NCI-H446 treated with DMSO at 0.1 percent for 48 hours (cell line): ENCODE measurements at regions not wholly inside any gene's neighbourhood (a gene's known extent, or its start where the extent isn't known, plus 50 kb on each side); places are given as distances from the start of the nearest gene placed in this dataset.
"Not testable (repeated sequence)": the region's sequence is repeated elsewhere in the genome, so short reads cannot be mapped to it uniquely, and the experiment has no call there.

ENCODE experiments used
- DNase-seq: peaks from one replicate; lab custom pipeline; 2025; lab: John Stamatoyannopoulos, UW

DNA sequence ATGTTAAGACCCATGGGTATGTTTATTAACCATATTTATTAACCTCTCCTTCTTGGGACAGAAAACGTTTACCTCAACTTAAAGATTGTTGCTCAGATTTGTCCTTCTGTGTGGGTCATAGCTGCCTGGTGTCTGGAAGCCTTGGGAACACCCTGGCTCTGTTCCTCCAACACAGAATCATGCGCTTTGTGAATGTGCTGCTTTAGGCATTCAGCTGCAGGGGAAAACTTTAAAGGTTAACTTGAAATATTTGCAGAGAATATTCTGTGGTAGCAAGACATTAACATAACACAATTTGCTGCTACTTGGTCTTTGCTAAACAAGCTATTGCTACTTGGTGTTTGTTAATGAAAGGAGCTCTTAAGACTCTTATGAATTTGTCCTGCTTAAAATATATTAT lies 50.5 kb upstream of the THOC3 start:
- DNase-seq, result not testable (repeated sequence)

DNA sequence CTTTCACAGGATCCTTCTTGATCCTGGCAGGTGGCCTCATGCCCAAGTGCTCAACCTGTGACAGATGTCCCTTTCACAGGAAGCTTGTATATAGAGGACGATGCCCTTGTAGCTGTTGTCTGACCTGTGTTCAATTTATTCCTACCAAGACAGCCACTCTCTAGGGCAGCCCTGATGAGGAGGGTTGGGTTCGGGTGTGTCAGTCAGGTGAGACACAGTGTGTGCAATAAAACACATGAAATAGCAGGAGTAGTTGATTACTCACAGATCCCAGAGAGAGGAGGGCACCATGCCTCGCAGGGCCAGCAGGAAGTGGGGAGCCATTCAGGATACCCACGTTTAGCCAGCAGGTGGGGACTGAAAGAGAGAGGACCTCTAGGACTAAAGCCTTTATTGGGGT lies 52.7 kb upstream of the THOC3 start:
- DNase-seq, result not testable (repeated sequence)

DNA sequence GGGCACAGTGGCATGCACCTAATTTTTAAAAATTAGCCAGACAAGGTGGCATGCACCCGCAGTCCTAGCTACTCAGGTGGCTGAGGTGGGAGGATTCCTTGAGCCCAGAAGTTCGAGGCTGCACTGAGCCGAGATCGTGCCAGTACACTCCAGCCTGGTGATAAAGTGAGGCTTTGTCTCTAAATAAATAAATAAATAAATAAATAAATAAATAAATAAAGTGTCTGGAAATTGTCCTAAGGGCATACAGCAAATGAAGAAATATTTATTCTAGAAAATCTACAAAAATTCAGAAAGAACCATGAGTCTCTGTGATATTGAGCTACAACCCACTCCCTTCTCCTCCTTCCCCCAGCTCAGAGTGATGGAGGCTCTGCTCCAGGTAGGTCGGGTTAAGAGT lies 55.4 kb upstream of the THOC3 start:
- not testable (repeated sequence) for DNase-seq

DNA sequence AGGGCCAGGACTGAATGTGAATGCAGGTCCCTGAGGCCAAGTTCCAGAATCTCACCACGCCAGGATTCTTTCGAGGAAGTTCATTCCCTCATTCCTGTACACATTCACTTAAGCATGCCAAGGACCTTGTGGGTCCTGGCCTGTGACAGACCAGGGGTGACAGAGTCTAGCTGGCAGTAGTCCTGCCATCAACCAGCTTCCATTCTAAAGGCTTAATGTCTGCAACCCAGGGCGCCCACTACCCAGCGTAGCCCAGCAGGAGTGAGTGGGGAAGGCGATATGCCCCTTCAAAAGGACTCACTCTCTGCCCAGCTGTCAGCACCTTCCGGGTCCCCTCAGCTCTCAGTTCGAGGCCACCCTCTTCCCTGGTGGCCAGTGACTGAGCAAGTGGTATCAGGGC lies 61.3 kb upstream of the THOC3 start:
- DNase-seq, result not testable (repeated sequence)

DNA sequence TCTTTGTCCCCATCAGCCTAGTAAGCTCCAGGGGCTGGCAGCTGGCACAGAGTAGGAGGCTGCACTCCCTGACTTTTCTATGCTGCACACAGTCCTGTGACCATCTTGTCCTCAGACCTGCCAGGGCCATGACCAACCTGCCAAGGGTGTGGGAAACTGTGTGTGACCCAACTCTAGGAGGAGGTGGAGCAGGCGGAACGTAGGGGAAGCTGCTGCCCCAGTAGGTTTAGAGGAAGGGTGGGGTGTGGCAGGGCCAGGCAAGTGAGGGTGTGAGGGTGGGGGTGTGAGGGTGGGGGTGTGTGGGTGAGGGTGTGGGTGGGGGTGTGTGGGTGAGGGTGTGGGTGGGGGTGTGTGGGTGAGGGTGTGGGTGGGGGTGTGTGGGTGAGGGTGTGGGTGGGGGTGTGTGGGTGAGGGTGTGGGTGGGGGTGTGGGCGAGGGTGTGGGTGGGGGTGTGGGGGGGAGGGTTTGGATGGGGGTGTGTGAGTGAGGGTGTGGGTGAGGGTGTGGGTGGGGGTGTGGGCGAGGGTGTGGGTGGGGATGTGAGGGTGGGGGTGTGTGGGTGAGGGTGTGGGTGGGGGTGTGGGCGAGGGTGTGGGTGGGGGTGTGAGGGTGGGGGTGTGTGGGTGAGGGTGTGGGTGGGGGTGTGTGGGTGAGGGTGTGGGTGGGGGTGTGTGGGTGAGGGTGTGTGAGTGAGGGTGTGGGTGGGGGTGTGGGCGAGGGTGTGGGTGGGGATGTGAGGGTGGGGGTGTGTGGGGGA lies 62.4 kb upstream of the THOC3 start:
- not testable (repeated sequence) for DNase-seq

DNA sequence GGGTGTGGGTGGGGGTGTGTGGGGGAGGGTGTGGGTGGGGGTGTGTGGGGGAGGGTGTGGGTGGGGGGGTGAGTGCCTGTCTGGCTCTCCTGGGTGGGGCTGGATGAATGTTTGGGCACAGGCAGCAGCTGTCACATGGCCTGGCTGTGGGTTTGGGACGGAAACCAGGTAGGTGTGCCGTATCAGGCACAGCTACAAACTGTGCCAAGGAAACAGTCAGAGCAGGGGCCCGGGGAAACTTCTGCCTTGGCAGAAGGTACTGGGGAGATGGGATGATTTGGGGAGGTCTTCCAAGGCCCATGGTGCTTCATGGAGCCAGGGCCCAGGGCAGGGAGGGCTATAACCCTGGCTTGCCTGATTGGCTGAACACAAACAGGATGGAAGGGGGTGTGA lies 63.0 kb upstream of the THOC3 start:
- DNase-seq, result not testable (repeated sequence)

DNA sequence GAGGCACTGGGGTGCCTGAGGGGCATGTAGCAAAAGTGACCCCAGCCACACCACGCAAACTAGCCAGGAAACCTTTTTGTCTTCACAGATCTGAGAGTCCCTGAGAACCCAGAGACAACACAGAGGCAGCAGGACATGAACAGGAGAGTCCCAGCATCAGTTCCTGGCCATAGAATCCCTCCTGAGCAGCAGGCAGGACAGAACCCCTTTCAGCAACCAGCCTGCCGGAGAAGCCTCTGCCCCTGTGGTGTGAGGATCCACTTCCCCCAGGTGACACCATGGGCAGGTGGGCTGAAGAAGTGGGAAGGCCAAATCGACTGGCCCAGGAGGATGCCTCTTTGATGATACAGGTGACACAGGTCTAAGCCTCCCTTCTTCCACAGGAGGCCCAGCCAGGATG lies 65.1 kb upstream of the THOC3 start:
- not testable (repeated sequence) for DNase-seq

DNA sequence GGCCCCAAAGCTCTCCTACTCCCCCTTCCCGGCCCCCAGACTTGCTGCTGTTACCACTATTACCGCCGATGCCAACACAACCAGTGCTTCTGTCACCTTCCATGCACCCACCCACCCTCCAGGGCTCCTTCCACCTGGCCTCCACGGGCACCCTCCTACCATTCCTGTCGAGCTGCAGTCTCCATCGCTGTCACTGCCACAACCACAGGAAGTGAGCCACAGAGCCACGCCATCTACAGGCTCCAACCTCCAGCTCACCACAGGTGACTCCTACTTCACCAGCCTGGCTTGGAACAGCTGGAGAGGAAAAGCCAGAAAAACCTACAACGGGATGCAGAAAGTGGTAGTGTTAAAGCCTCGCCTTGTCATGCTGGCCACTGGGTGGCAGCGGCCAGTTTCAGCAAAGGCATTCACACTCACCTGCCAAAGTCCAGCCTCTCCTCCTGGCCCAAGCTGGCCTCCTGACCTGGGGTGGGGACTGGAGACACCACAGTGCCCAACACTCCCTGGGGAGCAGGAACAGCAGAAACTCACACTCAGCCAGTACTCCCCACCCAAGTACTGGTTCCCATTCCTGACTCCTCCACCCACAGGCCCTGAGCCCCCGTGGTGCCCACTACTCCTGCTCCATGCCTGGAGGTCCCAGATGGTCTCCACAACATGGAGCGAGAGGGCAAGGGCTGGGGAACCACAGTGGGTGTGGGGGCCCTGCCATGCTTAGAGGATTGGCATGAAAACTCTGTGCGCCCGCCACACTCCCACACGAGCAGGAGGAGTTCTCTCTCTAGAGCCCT lies 66.5 kb upstream of the THOC3 start:
- not testable (repeated sequence) for DNase-seq

DNA sequence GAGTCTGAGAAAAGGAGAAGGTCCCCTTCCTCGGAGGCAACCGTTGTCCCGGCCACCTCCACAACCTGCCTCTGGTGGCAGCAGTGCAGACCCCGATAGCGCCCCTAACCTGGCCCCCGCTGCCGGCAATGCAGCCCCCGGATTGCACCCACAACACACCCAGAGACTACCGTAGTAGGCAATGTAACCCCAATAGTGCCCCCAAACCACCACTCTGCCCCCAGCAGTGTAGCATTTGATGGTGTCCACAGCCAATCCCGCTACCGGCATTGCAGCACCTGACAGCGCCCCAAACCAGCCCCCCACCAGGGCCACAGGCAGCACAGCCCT lies 67.1 kb upstream of the THOC3 start:
- not testable (repeated sequence) for DNase-seq

DNA sequence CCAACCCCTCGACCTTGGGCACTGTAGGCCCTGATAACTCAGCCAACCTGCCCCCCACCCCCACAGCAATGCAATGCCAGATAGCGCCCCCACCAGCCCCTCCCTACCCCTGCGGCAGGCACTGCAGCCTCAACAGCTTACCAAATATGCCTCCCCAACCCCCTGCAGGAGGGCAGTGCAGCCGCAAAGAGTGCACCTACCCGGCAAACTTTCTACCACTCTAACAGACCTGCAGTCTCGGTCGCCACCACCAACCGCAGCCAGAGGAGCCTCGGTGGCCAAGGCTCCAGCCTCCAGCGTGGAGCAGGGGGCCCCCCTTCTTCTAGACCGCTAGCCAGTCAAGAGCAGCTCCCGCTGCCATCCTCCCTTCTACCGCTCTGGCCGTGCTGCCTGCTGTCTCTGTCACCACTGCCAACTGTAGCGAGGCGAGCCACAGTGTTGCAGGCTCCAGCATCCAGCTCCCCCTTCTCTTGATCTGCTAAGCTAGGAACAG lies 67.7 kb upstream of the THOC3 start:
- not testable (repeated sequence) for DNase-seq

DNA sequence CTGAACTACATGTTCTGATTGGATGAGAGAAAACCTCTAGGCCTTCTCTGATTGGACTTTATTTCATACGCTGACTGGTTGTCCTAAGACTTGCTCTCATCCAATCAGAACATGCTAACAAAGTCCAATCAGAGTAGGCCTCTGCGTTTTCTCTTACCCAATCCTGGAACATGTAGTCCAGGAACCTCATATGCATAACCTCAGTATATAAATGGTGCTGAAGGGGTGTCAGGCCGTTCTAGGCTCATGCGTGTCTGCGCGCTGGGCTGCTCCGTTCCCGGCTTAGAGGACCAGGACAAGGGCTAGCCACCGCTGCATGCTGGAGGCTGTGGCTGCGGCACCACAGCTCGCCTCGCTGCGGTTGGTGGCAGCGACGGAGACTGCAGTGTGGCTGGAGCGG lies 68.3 kb upstream of the THOC3 start:
- not testable (repeated sequence) for DNase-seq

DNA sequence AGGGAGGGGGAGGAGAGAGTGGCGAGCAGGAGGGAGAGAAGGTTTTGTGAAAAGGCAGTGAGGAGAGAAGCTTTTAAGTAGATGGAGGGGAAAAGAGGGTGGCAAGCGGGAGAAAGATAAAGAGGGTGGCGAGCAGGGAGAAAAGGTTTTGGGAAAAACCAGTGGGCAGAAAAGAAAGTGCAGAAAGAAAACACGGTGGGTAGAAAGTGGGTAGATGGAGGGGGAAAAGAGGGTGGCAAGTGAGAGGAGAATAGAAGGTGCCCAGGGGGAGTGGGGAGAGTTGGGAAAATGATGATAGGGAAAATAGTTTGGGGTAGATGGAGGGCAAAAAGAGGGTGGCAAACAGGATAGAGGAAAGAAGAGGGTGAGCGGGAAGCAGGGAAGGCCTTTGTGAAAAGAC lies 69.1 kb upstream of the THOC3 start:
- not testable (repeated sequence) for DNase-seq

DNA sequence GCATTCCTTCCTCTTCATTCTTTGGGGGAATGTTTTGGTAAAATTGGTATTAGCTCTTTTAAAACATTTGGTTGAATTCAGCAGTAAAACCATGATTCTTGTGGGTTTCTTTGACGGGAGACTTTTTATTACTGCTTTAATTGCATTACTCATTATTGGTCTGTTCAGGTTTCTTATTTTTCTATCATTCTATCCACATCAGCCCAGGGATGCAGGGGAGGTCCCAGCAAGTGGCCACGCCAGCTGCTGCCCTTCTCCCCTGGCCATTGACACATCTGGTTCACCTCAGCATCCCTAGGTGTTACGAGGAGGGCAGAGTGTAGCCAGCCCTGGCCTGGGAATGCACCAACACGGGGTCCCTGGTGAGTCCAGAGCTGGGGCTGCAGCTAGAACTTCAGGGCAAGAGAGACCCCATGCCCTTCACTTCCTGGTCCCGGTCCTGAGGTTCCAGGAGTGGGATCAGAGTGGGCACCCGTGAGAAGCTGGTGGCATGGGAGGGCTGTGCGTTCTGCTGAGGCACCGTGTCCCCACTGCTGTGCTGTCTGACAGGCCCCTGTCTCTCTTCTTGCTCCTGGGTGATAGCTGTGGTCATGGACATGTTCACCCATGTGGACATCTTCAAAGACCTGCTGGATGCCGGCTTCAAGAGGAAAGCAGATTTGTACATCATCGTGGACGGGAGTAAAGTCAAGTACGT lies 72.1 kb upstream of the THOC3 start:
- not testable (repeated sequence) for DNase-seq

DNA sequence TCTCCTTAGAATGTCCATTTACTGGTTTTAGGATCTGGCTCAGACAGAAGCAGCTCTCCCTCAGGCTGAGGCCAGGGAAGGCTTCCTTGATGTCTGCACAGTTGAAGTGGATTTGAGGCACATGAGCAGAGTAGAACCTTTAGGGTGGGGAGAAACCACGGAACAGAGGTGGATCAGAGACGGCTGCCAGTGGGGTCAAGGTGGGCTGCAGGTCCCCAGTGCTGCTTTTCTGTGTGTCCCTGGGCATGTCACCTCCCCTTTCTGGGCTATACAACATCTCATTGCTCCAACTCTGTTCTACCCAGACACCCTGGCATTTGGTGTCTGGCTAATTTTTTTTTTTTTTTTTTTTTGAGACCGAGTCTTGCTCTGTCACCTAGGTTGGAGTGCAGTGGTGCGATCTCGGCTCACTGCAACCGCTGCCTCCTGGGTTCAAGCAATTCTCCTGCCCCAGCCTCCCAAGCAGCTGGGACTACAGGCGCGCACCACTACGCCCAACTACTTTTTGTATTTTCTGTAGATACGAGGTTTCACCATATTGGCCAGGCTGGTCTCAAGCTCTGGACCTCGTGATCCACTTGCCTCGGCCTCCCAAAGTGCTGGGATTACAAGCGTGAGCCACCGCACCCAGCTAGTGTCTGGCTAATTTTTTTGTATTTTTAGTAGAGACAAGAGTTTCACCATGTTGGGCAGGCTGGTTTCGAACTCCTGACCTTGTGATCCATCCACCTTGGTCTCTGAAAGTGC lies 73.3 kb upstream of the THOC3 start:
- DNase-seq, result not testable (repeated sequence)

DNA sequence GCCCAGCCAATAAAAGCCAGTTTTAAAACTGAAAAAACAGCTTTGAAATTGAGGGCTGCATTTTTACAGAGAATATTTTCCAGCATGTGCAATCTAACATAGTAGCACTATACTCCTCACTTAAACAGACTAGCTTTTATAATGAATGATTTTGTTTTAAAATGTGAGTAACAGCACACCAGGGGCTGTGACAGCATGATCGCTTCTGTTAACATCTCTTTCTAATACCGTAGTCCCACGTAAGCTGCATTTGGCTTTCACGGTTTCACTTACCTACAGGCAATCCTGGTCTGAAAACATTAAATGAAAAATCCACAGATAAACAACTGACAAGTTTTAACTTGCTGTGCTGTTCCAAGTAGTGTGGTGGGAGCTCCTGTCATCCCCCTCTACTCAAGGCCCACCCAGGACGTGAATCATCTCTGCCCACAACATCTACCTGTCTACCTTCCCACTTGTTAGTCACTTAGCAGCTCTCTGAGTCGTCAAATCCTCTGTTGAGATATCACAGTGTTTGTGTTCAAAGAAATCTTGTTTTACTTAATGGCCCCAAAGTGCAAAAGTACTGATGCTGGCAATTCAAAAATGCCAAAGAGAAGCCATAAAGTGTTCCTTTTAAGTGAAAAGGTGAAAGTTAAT lies 74.0 kb upstream of the THOC3 start:
- not testable (repeated sequence) for DNase-seq

DNA sequence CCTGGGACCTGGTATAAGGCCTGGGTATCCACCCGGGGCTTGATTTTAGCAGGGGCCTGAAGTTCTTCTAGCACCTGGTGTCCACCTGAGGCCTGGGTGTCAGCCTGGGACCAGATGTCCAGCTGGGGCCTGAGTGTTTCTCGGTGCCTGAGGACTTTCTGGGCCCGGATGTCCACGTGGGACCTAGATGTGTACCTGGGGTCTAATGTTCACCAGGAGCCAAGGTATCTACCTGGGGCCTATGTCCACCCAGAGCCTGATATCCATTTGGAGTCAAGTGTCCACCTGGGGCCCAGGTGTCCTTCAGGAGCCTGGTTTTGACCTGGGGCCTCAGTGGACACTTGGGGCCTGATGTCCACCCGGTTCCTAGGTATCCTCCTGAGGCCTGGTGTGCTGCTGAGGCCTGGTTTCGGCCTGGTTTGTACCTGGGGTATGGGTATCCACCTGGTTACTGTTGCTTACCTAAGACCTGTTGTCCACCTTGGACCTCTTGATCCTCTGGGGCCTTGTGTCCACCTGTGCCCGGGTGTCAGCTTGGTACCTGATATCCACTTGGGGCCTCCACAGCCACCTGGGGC lies 75.2 kb upstream of the THOC3 start:
- DNase-seq, result not testable (repeated sequence)

DNA sequence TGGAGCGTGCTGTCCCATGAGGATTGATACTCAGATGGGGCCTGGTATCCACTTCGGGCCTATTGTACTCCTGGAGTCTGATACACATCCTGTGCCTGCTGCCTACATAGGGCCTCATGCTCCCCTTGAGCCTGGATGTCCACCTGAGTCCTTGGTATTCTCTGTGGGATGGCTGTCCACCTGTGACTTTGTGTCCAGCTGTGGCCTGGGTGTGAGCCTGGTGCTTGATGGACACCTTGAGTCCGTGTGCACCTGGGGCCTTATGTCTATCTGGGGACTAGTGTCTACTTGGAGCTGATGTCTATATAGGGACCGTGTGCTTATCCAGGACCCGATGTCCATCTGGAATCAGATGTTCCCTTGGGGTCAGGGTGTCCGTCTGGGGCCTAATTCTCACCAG lies 75.9 kb upstream of the THOC3 start:
- not testable (repeated sequence) for DNase-seq

DNA sequence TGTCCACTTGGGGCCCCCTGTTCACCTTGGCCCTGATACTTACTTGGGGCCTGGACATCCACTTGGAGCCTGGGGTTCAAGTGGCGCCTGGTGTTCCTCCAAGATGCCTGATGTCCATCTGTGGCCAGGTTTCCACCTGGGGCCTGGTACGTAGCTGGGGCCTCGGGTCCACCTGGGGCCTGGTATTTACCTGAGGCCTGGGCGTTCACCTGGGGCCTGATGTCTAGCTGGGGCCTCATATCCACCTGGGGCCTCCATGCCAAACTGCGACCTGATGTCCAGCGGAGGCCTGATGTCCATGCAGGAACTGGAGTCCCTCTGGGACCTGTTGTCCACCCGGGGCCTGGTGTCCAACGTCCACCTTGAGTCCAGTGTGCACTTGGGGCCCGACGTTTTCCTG lies 76.3 kb upstream of the THOC3 start:
- not testable (repeated sequence) for DNase-seq

DNA sequence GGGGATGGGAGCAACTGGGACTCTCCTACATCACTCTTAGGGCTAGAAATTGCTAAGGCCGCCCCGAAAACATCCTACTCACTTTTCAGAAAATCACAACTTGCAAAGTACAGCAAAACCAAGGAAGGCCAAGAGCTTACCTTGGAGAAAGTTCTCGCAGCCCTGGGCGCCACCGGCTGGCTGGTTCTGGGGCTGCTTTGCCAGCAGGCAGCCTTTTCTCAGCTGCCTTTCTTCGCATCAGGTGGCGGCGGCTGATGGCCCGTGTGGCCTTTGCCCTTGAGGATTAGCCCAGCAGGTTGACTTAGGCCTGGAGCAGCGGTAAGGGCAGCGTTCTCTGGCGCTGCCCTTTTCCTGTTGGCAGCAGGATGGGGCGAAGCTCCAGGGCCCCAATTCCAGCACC lies 77.3 kb upstream of the THOC3 start:
- not testable (repeated sequence) for DNase-seq

DNA sequence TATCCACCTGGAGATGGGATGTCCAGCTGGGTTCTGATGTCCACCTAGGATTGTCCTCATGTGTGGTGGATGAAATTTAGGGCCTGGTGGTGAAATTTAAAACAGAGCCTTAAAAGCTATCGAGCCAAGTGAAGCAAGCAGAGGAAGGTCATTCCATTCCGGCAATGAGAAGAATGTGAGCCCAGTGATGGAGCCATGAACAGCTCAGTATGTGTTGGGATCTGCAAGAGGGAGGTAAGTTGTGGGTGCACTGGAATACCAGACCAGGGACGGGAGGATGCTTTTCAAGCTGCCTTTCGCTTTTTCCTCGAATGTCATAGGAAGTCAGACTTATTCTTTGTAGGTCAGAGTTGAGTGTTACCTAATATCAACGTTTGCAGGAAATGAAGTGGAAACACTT lies 80.6 kb upstream of the THOC3 start:
- DNase-seq, result not testable (repeated sequence)
